ENCODE measurements at regions not wholly inside any gene's neighbourhood (a gene's known extent, or its start where the extent isn't known, plus 50 kb on each side); places are given as distances from the start of the nearest gene placed in this dataset.

DNA sequence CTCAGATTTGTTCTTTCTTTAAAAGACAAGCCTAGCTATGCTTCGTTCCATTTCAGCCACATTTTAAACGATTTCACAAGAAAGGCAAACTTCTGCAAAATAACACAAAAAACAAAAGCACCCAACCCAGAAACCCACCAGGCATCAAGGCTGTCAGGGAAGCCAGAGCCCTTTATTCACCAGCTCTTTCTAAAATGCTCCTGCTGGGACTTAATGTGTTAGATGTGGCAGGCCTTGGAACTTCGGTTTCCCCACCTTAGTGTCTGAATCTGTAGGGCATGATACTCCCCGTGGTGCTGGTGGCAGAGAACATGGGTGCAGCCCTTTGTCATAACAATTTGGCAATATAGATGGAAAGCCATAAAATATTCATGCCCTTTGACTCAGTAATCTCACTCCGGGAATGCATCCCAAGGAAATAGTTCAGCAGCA, 56.8 kb upstream of the LCTL start:
- no peak for TF ChIP-seq BMI1 (IDR thresholded peaks at IDR 0.05; ENCODE audit: low read length)
- TF ChIP-seq, protein P1, sequence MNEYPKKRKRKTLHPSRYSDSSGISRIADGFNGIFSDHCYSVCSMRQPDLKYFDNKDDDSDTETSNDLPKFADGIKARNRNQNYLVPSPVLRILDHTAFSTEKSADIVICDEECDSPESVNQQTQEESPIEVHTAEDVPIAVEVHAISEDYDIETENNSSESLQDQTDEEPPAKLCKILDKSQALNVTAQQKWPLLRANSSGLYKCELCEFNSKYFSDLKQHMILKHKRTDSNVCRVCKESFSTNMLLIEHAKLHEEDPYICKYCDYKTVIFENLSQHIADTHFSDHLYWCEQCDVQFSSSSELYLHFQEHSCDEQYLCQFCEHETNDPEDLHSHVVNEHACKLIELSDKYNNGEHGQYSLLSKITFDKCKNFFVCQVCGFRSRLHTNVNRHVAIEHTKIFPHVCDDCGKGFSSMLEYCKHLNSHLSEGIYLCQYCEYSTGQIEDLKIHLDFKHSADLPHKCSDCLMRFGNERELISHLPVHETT (CRISPR knock-in tag; conservative IDR thresholded peaks at IDR 0.05 in 1 of 2, IDR thresholded peaks at IDR 0.05 in 1 of 2) = no peak
- no peak for TF ChIP-seq JUND (IDR thresholded peaks at IDR 0.05; ENCODE audit: borderline replicate concordance, low read depth, low read length)
- no peak for TF ChIP-seq JUND (tag; IDR thresholded peaks at IDR 0.05; ENCODE audit: borderline replicate concordance, low read depth, low read length)
- TF ChIP-seq NFIX (CRISPR knock-in tag; IDR thresholded peaks at IDR 0.05; ENCODE audit: low read depth) = no peak
- no peak for TF ChIP-seq TARDBP (IDR thresholded peaks at IDR 0.05)
- TF ChIP-seq EWSR1 (IDR thresholded peaks at IDR 0.05; ENCODE audit: borderline replicate concordance, low read depth, partially characterized antibody) = no peak
- no peak for TF ChIP-seq POLR2AphosphoS5 (IDR thresholded peaks at IDR 0.05; ENCODE audit: control insufficient read depth, insufficient read depth, low read depth, low read length)
- no peak for TF ChIP-seq E2F6 (IDR thresholded peaks at IDR 0.05; ENCODE audit: borderline replicate concordance in 1 of 2, extremely low read depth in 1 of 2, insufficient read depth in 1 of 2, insufficient read length in 1 of 2, low read depth in 1 of 2, low read length in 1 of 2, poor library complexity in 1 of 2, severe bottlenecking in 1 of 2)

All from K562 (cell line).